Stimulated activated naive CD4-positive, alpha-beta T cell (primary cell): ENCODE measurements at regions not wholly inside any gene's neighbourhood (a gene's known extent, or its start where the extent isn't known, plus 50 kb on each side); places are given as distances from the start of the nearest gene placed in this dataset.

Source experiments
- DNase-seq, 6 experiments: peaks; one replicate each; lab custom pipeline; 2025; lab: John Stamatoyannopoulos, UW

DNA sequence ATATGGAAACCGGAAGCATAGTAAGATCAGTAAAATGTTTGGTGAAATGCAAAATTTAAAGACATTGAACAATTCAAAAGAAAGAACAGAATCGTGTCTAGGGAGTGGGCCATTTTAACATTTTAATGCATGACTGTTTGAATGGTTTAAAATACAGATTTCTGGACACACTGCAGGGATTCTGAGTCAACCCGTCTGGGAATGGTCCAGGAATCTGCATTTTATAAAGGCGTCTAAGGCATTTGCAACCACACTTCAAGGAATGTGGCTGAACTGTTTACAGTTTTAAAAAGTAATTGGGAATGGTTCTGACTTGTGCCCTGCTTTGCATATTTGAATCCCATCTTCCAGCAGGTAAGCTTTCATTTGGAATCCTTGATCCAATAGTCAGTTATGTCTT, 811.7 kb upstream of the WWC1 start:
- DNase-seq: no peak

DNA sequence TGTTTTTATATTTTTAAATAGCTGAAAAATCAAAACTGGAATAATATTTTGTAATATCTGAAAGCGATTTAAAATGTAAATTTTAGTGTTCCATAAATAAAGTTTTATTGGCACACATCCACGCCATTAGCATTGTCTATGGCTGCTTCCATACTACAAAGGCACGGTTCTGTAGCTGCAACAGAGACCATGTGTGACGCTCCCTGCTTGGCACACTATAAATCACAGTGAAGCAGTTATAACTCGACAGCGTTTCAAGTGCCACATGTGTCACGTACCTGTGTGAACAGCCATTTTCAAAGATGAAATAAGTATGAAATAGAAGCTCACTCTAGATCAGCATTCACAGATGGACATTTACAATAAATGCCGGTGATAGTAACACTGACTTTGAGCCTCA, 810.1 kb upstream of the WWC1 start:
- DNase-seq: no peak

DNA sequence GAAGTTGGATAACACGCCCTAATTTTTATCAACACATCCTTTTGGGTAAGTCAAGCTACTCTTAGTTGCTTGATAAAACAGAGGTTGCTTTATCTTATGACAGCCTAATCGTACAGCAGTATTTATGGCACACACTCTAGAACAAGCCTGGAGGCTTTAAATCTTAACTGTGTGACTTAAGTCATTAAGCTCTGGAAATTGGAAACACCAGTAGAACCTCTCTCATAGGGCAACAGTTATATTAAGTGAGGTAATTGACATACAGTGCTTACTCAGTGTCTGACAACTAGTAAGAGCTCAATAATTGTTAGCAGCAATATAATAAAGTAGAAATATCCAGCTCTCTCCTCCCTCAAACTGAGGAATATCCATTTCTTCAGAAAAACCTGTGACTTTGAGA, 808.9 kb upstream of the WWC1 start:
- DNase-seq: no peak

DNA sequence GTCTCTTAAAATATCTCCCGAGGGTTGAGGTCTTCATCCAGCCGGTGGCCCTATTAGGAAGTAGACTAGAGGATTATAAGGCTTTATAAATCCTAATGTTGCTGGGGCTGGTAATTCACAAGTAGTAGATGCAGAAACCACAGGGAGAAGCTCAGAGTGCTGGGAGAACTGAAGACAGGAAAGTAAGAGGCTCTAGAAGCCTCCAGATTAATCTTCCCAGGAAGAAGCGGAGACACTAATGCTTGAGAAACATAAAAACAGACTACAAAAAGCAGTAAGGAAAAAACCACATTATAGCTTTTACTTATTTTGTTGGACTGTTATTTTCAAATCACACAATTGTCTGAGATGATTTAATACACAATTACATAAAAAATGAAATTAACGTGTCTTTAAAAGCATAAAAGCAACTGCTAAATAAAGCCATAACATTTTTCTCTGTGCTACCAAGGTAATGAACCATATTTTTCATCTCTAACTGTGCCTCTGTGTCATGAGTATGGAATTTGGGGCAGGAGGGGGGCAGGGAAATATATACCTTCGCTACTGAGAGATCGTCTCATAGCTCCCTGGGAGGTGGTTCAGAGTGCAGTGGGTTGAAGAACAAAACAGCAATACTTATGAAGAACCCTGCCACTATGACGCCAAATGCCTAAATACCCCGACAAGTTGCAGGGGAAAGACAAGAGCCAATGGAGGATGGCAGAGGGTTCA, 806.2 kb upstream of the WWC1 start:
- no peak for DNase-seq

DNA sequence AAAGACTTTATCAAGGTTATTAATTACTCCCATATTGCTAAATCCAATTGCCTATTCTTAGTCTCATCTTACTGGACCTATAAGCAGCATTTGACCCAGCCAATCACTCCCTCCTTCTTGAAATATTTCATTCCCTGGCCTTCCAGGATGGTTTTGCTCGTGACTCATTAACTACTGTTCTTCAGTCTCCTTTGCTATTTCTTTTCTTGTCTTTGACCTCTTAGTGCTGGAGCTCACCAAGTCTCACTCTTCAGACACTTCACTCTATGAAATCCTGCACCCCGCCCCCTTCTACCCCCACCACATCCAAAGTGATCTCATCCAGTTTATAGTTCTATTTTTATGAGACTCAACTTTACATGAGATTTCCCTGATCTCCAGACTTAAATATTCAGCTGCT, 803.1 kb upstream of the WWC1 start:
- DNase-seq: no peak

DNA sequence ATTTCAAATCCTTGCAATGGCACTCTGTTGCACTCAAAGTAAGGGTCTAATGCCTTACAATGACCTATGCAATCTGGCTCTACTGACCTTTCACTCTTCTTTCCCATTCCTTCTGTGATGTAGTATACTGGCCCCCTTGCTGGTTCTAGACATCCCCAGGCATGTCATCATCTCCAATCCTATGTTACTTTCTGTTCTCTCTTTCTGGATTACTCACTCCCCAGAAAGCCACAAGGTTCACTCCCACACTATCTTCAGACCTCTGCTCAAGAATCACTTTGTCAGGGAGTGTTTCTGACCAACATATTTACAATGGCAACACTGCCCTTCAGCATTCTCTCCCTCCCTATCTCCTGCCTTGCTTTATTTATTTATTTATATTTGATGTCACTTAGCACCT, 802.2 kb upstream of the WWC1 start:
- no peak for DNase-seq

DNA sequence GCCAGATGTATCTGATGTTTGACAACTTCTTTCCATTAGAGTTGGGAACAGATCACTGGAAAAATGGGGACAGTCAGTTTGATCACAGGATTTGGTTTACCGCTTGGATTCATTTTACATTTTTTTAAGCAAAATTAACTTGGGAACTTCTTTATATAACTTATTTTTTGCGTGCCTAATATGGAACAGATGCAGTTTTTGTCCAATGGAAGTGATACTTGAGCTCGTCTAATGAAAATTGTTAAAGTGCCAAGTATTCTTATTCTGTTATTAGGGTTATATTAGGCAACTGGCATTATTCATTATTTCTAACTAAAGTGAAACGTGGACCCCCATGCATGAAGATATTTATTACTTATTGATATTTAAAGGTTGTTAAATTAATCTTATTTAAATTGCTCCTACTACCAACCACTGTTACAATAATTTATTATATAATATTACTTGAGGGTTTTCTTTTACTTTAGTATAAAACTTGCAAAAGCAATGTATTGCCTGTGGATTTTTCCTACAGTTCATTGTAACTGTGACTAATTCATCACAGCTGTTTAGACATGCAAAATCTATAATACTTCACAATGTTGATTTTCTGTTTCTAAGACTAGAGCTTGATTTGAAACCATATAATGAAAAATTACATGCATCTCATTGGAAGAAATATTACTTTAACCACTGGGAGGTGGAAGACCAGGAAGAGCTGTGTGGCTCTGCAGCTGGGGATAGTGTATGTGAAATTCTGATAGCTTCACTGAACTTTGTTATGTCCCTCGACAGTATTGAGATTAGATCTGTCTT, 787.3 kb upstream of the WWC1 start:
- DNase-seq: no peak

DNA sequence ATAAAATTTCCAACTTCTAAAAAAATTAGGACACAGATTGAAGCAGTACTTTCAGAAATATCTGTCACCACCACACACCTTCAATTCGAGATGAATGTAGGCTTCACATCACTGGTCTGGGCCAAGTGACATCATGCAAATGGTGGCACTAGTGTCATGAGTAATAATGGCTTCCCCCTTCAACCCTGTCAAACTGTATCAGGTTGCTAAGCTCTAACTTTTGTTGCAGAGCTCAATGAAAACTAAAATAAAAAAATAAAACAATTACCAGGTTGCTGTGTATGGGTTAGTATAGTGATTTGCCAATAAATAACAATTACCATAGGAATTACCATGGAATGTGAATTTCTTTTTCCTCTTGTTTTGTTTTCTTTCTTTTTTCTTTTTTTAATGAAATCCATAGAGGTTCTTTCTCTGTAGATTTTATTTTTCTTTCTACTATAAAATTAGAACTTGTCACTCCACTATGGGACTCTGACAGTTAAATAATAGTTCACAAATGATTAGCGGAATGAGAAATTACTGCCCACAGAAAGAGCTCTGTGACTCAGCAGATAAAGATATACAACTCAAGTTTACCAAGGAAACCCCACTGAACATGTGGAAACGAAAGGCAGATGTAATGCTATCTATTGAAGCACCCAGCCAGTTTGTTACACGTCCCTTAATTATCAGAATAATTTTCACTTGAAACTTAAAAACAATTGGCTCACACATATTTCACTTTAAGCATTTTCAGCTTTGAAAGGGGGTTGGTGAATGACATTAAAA, 783.8 kb upstream of the WWC1 start:
- DNase-seq: no peak

DNA sequence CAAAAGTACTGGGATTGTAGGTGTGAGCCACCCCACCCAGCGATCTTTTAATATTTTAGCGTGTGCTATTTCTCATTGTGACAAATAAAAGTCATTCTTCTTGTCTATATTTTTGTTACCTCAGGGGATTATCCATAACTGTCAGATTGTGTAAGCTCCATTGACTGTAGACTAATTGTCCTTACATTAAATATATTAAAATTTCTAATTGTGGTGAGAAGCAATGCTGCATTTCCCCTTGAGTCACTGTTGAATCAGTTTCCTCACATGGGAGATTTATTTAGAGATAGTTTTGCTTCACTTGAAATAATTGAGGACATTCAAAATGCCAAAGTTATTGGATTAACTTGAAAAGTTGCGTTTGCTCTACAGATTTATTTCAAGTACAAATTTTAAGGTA, 782.4 kb upstream of the WWC1 start:
- no peak for DNase-seq

DNA sequence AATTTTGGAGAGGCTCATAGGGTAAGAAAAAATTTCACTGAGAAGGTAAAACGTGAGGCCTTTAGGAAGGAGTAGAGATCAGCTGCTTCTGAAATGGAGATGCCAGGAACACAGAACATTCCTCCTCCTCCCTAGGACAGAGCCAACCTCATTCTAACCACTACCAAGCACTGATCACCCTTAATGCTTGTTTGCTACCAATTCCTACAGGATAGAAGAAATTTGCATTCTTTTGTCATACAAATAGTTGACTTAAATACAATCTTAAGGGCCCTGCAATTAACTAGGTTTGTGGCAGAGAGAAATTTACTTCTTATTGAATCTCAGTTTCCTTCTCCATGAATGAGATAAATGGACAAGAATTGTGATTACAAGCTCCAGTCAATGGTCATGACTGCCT, 780.2 kb upstream of the WWC1 start:
- no peak for DNase-seq

DNA sequence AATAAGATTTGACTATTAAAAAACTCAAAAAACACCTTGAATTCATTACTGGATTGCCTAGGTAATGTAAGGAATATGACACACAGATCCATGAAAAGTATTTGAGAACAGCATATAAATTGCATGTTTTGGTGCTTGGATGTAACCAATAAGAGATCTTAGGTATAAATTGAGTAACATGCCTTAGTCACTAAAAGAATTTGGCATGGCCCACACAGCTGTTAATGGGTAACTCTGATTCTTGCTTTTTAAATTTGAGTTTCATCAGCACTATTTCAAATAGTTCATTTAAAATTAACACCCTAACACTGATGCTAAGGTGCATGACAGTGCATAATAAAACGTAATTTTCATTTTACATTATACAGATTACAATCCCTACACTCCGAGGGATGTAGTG, 779.3 kb upstream of the WWC1 start:
- no peak for DNase-seq

DNA sequence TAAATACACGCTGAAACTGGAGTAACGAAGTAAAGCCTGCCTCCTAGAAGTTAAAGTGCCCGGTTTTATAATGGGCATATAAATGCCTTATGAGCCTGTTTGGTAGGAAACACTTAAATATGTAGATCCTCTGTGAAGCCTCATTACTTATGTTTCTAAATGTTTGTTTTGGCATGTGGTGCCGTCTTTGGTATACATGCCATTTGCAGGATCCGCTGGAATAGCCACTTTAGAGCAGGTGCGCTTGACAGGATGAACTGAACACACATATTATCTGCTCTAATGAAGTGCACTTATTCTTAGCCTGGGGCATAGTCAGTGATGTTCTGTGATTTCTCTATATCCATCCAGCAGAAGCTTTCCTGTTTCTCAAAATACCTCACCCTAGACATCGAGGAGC, 778.1 kb upstream of the WWC1 start:
- no peak for DNase-seq

DNA sequence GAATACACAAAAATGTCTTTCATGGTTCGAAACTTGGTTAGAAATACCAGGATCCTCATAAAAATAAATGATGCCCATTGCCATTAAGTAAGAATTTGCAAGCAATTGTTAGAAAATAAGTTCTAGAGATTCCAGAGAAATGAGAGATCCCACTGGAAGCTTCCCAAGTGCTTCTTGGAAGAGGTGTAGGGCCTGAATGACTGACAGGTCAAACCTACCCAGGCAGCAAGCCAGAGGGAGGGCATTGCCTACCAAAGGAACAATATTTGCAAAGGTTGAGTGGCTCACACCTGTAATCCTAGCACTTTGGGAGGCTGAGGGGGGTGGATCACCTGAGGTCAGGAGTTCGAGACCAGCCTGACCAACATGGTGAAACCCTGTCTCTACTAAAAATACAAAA, 777.0 kb upstream of the WWC1 start:
- no peak for DNase-seq

DNA sequence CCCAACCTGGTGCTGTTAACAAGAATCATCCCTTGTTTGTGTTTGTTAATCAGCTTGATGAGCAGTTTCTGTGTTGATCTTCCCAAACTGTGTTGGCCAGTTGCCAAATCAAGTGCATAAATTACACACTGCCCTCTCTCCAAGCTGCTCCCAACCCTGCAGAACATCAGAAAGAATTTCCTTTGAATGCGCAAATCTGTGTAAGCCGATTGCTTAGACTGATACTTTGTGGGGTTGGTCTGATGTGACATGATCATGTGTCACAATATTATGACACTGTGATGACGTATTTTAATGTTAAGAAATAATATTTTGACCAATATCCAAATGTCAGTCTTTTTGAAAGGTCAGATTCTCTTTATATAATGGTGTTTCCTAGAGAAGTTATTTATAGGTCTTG, 766.4 kb upstream of the WWC1 start:
- no peak for DNase-seq

DNA sequence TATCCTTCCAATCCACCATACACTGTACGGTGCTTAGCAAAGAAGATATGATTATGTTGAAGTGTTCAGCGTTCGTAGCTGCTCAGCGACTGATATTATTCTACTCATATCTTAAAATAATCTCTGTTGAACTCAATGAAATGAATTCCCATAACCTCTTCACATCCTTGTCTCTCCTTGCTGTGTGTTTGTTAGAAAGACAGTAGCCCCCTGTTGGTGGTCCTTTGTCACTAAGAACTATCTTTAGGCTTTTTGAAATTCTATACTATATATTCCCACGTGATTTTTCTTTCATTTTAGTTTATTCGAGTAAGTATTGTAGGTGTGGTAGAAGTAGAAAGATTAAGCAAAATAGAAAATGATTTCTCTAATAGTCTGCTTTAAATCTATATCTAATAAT, 762.8 kb upstream of the WWC1 start:
- no peak for DNase-seq

DNA sequence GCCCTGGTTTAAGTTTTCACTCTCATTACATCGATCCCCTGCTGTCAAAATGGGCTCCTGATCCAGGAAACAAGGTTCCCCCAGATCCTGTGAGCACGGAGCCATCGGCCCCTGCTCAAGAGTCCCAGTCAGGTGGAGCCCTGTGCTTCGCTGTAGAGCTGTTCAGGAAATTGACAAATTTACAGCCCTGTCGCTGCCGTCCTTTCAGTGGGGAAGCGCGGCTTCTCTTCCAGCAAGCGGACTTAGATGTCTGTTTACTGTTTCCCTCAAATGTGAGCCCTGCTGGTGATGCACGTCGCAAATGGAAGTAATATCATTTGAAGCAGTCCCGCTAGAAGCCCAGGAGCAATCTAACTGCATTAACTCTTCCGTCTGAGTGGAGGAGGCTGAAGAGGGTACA, 760.9 kb upstream of the WWC1 start:
- DNase-seq: no peak

DNA sequence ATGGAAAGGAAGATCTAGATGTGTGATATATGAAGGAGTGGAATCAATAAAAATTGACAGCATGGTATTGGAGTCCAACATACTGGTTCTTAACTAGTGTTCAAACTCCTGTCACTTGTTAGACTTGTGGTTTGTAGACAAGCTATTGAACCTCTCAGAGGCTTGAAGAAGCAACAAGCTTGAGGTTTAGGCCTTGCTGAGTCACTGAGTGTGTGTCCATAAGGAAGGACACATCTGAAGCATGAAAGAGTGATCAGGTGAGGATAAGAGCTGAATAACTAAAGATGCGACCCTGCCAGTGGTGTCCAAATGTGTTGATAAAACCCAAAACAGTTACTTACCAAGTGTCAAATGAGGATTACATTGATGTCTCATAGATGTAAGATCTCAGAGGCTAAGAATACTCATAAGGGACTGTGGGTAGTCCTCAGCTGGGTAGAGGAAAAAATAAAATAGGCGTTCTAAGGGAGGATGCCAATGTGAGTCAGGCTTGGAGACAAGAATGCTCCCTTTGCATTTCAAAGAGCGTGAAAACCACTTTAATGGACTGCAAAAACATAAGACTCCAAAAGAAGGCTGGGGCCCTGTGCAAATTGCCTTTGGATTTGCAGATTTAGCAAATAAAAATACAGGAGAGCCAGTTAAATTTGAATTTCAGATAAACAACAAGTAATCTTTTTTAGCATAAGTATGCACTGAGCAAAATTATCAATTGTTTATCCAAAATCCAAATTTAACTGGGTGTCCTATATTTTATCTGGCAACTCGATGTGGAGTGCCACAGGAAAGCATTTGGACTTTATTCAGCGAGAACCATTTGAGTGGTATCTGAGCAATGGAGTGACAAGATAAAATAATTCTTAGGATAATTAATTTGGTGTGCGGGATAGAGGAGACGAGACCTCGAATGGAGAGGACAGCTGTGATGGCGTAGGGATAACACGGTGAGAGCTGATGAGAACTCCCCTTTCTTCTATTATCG, 757.3 kb upstream of the WWC1 start:
- no peak for DNase-seq

DNA sequence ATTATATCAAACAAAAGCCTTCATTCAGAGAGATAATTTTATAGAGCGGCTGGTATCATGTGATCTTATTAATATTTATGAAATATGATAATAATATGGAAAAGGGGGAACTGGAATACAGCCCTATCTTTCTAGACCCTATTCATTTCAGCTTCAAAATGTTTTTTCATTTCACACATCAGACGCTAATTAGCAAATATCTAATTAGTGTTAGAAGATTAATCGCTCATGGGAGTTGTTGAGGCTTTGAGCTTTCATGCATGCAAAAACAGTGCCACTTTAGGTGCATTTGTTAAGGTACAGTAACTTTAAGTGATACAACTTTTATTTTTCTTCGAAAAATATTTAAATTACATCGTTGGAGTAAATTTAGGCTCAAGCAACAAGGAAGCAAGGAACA, 751.7 kb upstream of the WWC1 start:
- no peak for DNase-seq

DNA sequence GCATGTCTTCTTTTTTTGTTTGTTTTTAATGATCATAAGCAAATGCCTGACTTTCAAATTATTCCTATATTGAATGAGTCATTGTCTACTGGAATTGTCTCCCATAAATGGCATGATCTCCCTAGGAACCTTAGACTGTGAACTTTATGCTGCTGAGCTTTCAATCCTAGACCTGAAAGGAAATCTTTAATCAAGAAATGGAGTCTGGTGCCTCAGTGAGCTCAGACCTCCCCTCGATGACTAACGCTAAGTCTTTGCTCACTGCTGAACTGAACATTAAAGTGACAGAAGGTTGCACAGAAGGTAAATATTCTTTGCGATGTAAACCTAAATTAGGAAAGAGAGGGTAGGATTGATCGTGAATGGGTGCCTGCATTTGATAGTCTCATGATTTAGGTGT, 745.2 kb upstream of the WWC1 start:
- no peak for DNase-seq

DNA sequence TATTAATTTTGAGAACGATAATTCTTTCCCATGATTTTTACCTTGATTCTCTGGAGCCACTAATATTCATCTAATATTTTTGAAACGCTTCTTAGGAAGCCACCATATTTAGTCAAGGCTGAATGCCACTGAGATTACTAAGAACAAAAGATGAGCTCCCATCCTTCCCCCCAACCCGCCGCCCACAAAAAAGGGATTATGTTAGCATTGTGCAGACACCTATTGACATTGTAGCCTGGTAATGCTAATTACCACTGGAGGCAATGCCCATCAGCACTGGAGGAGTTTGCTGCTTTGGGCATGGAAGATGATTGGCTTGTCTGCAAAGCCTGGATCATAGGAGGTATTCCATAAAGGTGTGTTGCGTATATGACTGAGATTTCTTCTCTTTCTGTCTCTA, 739.1 kb upstream of the WWC1 start:
- DNase-seq: no peak

DNA sequence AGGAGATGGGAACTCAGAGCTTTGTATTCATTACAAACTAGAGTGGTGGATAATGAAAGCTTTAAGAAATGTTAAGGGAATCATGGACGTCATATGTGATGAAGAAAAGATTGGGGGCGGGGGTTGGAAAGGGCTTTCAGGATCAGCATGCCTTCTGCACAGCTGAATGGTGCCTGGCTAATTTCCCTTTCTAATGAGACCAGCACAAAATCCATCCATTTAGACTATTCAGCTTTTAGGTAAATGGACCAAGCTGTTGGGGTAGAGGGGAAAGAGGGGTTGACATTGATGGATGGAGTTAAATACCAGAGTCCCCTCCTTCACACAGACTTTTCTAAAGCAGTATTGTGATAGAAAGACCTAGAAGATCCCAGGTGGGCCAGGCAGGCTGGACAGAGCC, 737.9 kb upstream of the WWC1 start:
- no peak for DNase-seq
